Heart left ventricle (tissue), 13 donors: ENCODE measurements at regions not wholly inside any gene's neighbourhood (a gene's known extent, or its start where the extent isn't known, plus 50 kb on each side); places are given as distances from the start of the nearest gene placed in this dataset.
"Not testable (repeated sequence)": the region's sequence is repeated elsewhere in the genome, so short reads cannot be mapped to it uniquely, and the experiment has no call there.

Source experiments
- CTCF ChIP-seq, 12 donors: fragments of 200-600 bp; sonication (generic) in 4 of 12; IDR thresholded peaks; one replicate each; pipeline versions ENCODE4 v1.5.0 to v1.8.0; 2018 to 2022; ENCODE audit warnings: antibody characterized with exemption in 12 of 12, mild to moderate bottlenecking in 5 of 12
- POLR2A ChIP-seq, 2 donors: fragments of 450-650 bp; IDR thresholded peaks; one replicate each; pipeline ENCODE4 v1.6.1; 2017; ENCODE audit warnings: antibody characterized with exemption in 2 of 2, mild to moderate bottlenecking in 2 of 2, moderate library complexity in 2 of 2
- donor health status: ischemic (EF 13 %, LVEDD 7.1; RV severe dilation, severe dysfunction).
- donor health status: DM: no; HTN: yes; CAD: no.
- donor health status: DM: no; HTN: no; CAD: no.
- donor health status: ischemic (EF 25% LVEDD 6.9; RV normal size, moderate dysfunction).
- donor health status: ischemic (EF 25% LVEDD 5.7; RV mildly dilated, moderate dysfunction).
- donor health status: ischemic (EF 35%, LVEDD 5.7; RV mildly dilated, moderate dysfunction).
- donor health status: nonischemic (EF 11% LVEDD 7.7; RV severe dilation, severe dysfunction).
- donor health status: DM: yes; HTN: yes; CAD: no.
- donor health status: PGD.
- donor health status: ischemic (EF 29% LVEDD 5.4; RV normal size, mild dysfunction).
- donor health status: nonischemic (EF 23%, LVEDD 6.1; RV moderate dilation, normal function).

GRCh38 chr21:9811223-9812004, 710.0 kb upstream of the TPTE start:
- TF ChIP-seq CTCF, POLR2A (IDR thresholded peaks at IDR 0.05): not testable (repeated sequence)
